ENCODE measurements at regions not wholly inside any gene's neighbourhood (a gene's known extent, or its start where the extent isn't known, plus 50 kb on each side); places are given as distances from the start of the nearest gene placed in this dataset.

GRCh38 chr1:112079446-112079845 is 90.0 kb upstream of the KCND3 start:
- in situ Hi-C loops (cut with MboI; ENCODE audit: low pct_unique_long_range_greater_than_20kb, low sequenced_read_pairs, unreplicated experiment): no loop called here
- DNase-seq (ENCODE audit: low spot score): no peak
- no peak for TF ChIP-seq CTCF (IDR thresholded peaks at IDR 0.05; ENCODE audit: extremely low read depth, insufficient read depth, missing control alignments)

GRCh38 chr1:112083487-112083886 is 94.0 kb upstream of the KCND3 start:
- in situ Hi-C loops (cut with MboI; ENCODE audit: low pct_unique_long_range_greater_than_20kb, low sequenced_read_pairs, unreplicated experiment): no loop called here
- TF ChIP-seq CTCF (IDR thresholded peaks at IDR 0.05; ENCODE audit: extremely low read depth, insufficient read depth, missing control alignments): no peak
- DNase-seq (ENCODE audit: low spot score): no peak

- DNase-seq (ENCODE audit: low spot score): no peak
- in situ Hi-C loops (cut with MboI; ENCODE audit: low pct_unique_long_range_greater_than_20kb, low sequenced_read_pairs, unreplicated experiment): no loop called here
- no peak for TF ChIP-seq CTCF (IDR thresholded peaks at IDR 0.05; ENCODE audit: extremely low read depth, insufficient read depth, missing control alignments)
Observed at GRCh38 chr1:112092656-112093371, 103.3 kb upstream of the KCND3 start.

- DNase-seq (ENCODE audit: low spot score): no peak
- in situ Hi-C loops (cut with MboI; ENCODE audit: low pct_unique_long_range_greater_than_20kb, low sequenced_read_pairs, unreplicated experiment): no loop called here
- no peak for TF ChIP-seq CTCF (IDR thresholded peaks at IDR 0.05; ENCODE audit: extremely low read depth, insufficient read depth, missing control alignments)
Observed at GRCh38 chr1:112093372-112093694, 103.9 kb upstream of the KCND3 start.

GRCh38 chr1:112099979-112100378 is 110.5 kb upstream of the KCND3 start:
- TF ChIP-seq CTCF (IDR thresholded peaks at IDR 0.05; ENCODE audit: extremely low read depth, insufficient read depth, missing control alignments): no peak
- no peak for DNase-seq (ENCODE audit: low spot score)
- in situ Hi-C loops (cut with MboI; ENCODE audit: low pct_unique_long_range_greater_than_20kb, low sequenced_read_pairs, unreplicated experiment): no loop called here

- no peak for DNase-seq (ENCODE audit: low spot score)
- in situ Hi-C loops (cut with MboI; ENCODE audit: low pct_unique_long_range_greater_than_20kb, low sequenced_read_pairs, unreplicated experiment): no loop called here
- no peak for TF ChIP-seq CTCF (IDR thresholded peaks at IDR 0.05; ENCODE audit: extremely low read depth, insufficient read depth, missing control alignments)
Observed at GRCh38 chr1:112105557-112105956, 116.1 kb upstream of the KCND3 start.

Data from GM13977 (cell line).